ENCODE measurements at regions not wholly inside any gene's neighbourhood (a gene's known extent, or its start where the extent isn't known, plus 50 kb on each side); places are given as distances from the start of the nearest gene placed in this dataset.

DNA sequence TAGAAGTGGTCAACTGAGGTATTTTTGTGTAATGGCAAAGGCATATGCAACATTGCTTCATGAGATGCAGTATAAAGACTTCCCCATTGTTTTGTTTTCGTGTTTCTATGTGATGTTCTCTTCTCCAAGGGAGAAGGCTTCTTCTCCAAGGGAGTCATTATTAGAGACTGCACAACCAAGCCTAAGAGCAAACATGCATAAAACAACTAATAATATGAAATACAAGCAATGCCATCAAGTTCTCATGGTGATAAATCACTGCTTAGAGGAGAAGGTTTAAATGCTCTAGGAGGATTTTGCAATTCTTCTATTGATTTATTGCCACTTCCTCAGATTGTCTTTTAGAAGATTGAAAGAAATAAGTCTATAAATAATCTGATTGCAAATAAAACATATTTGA lies 524.4 kb downstream of the IRS1 start:
- H3K27me3 Mint-ChIP-seq (ENCODE audit: low read depth), result no peaks in the 10 kb centered on the region
- no peak overlapping the region for H3K4me3 Mint-ChIP-seq
- DNase-seq (ENCODE audit: low read depth, low spot score), result no peak
- TF ChIP-seq, protein P1, sequence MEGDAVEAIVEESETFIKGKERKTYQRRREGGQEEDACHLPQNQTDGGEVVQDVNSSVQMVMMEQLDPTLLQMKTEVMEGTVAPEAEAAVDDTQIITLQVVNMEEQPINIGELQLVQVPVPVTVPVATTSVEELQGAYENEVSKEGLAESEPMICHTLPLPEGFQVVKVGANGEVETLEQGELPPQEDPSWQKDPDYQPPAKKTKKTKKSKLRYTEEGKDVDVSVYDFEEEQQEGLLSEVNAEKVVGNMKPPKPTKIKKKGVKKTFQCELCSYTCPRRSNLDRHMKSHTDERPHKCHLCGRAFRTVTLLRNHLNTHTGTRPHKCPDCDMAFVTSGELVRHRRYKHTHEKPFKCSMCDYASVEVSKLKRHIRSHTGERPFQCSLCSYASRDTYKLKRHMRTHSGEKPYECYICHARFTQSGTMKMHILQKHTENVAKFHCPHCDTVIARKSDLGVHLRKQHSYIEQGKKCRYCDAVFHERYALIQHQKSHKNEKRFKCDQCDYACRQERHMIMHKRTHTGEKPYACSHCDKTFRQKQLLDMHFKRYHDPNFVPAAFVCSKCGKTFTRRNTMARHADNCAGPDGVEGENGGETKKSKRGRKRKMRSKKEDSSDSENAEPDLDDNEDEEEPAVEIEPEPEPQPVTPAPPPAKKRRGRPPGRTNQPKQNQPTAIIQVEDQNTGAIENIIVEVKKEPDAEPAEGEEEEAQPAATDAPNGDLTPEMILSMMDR (conservative IDR thresholded peaks at IDR 0.05), result no peak
- peaks cover 3% of the 10 kb centered on the region for H3K9me3 Mint-ChIP-seq
- no peak overlapping the region for H3K27ac Mint-ChIP-seq (ENCODE audit: unreplicated experiment)
- H3K4me1 Mint-ChIP-seq, result peaks cover 8% of the 10 kb centered on the region
- H3K36me3 Mint-ChIP-seq (ENCODE audit: low read depth), result no peaks in the 10 kb centered on the region

DNA sequence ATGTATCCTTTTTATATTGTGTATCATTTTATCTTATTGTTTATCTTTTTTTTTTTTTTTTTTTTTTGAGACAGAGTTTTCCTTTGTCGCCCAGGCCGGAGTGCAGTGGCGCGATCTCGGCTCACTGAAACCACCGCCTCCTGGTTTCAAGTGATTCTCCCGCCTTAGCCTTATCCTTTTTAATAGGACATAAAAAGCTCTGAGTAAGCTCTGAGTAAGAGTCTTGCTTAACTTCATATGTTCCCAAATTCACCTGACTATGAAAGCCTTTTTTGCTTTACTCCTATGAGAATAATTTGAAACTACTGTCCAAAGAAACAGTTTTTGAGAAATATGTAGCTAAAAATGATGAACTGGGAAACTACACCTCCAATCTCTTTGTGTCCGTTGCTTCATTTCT lies 525.5 kb downstream of the IRS1 start:
- no peak overlapping the region for H3K4me3 Mint-ChIP-seq
- H3K36me3 Mint-ChIP-seq (ENCODE audit: low read depth), result no peaks in the 10 kb centered on the region
- H3K27ac Mint-ChIP-seq (ENCODE audit: unreplicated experiment), result no peak overlapping the region
- peaks cover 3% of the 10 kb centered on the region for H3K9me3 Mint-ChIP-seq
- DNase-seq (ENCODE audit: low read depth, low spot score), result no peak
- TF ChIP-seq, protein P1 (conservative IDR thresholded peaks at IDR 0.05), result no peak
- H3K27me3 Mint-ChIP-seq (ENCODE audit: low read depth), result no peaks in the 10 kb centered on the region
- peaks cover 8% of the 10 kb centered on the region for H3K4me1 Mint-ChIP-seq

DNA sequence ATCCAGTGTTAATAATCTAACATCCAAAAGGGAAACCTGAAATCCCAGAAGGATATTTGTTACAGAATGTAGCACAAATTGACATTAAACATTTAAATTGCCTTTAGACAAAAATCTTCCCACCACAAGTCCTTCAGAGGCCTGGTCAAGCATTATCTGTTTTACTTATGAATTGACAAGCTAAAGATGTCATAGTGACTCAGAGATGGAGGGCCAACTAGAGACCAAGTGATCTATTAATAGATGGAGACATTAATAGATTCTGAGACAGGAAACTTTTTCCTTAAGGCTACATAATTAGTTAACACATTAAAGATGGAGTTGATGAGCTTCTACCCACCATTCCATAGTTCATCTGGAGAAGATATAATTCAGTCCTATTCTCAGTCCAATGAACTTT lies 526.2 kb downstream of the IRS1 start:
- Mint-ChIP-seq H3K36me3 (ENCODE audit: low read depth) (no peaks in the 10 kb centered on the region), H3K4me1 (peaks cover 8% of the 10 kb centered on the region), H3K4me3 (no peak overlapping the region), H3K27me3 (ENCODE audit: low read depth) (no peaks in the 10 kb centered on the region), H3K27ac (ENCODE audit: unreplicated experiment) (no peak overlapping the region), H3K9me3 (peaks cover 1% of the 10 kb centered on the region)
- TF ChIP-seq, protein P1 (conservative IDR thresholded peaks at IDR 0.05), result no peak
- DNase-seq (ENCODE audit: low read depth, low spot score), result no peak

DNA sequence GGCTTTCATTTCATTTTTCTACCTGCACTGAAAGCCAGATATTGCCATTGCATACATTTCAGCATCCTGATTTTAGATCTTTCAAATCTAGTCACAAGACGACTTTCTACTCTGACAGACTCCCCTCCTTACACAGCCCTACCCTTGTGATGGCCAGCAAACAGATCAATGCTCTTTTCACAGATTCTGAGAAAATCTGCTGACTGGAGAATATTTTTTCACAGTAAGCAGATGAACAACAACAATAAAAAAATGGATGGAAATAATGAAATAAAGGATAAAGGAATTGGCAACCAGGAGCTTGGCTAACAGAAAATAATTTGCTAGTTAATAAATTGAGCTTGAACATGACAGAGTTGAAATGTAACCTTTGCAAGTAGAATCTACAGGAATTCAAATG lies 527.2 kb downstream of the IRS1 start:
- TF ChIP-seq, protein P1 (conservative IDR thresholded peaks at IDR 0.05), result no peak
- Mint-ChIP-seq H3K27me3 (ENCODE audit: low read depth) (no peaks in the 10 kb centered on the region), H3K36me3 (ENCODE audit: low read depth) (no peaks in the 10 kb centered on the region), H3K4me1 (peaks cover 8% of the 10 kb centered on the region), H3K27ac (ENCODE audit: unreplicated experiment) (no peak overlapping the region), H3K4me3 (no peak overlapping the region), H3K9me3 (no peaks in the 10 kb centered on the region)
- no peak for DNase-seq (ENCODE audit: low read depth, low spot score)

DNA sequence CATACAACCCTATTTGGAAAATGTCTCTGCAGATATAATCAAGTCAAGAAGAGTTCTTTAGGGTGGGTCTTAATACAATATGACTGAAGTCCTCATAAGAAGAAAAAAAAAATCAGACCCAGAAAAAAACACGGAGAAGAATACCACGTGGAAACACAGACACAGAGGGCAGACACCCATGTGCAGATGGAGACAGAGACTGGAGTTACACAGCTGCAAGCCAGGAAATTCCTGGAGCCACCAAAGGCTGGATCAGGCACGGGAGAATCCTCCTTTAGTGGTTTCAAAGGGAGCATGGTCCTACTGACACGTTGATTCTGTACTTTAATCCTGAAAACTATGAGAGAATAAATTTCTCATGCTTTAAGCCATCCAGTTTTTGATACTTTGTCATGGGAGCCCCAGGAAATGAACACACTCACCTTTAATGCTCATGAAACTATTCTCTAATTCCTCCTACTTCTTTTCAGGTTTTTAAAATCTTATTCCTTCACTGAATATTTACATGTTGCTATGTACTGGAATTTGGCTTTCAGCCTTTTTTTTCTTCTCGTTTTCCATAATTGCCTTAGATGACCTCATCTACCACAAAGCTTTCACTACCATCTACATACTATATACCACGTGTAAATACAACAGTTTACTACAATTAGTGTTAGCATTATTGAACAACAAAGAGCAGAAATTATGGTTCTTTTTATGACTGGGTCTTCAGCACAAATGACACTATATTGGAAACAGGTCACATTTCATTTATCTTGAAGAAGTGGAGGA lies 529.1 kb downstream of the IRS1 start:
- Mint-ChIP-seq H3K4me3 (no peak overlapping the region), H3K36me3 (ENCODE audit: low read depth) (no peaks in the 10 kb centered on the region), H3K27me3 (ENCODE audit: low read depth) (no peaks in the 10 kb centered on the region), H3K4me1 (peaks cover 8% of the 10 kb centered on the region), H3K9me3 (no peaks in the 10 kb centered on the region), H3K27ac (ENCODE audit: unreplicated experiment) (no peak overlapping the region)
- no peak for DNase-seq (ENCODE audit: low read depth, low spot score)
- TF ChIP-seq, protein P1 (conservative IDR thresholded peaks at IDR 0.05), result no peak
